ENCODE measurements at regions not wholly inside any gene's neighbourhood (a gene's known extent, or its start where the extent isn't known, plus 50 kb on each side); places are given as distances from the start of the nearest gene placed in this dataset.

DNA sequence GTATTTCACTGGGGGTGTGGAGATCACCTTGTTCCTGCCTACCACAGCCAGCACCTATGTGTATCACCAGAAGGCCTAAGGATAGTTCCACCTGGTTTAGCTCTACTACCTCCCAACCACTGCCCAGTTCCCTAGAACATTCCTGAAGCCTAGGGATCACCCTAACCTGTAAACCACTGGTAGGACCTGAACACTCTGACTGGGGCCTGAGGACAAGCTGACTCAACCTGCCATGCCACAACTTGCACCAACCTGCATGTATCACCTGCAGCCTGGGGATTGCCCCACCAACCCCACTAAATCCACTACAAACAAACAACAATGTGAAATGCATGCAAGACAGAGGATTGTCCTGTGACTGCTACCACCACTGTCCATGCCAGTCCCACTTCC lies 128.1 kb downstream of the KIF2B start:
- TF ChIP-seq, protein P1, sequence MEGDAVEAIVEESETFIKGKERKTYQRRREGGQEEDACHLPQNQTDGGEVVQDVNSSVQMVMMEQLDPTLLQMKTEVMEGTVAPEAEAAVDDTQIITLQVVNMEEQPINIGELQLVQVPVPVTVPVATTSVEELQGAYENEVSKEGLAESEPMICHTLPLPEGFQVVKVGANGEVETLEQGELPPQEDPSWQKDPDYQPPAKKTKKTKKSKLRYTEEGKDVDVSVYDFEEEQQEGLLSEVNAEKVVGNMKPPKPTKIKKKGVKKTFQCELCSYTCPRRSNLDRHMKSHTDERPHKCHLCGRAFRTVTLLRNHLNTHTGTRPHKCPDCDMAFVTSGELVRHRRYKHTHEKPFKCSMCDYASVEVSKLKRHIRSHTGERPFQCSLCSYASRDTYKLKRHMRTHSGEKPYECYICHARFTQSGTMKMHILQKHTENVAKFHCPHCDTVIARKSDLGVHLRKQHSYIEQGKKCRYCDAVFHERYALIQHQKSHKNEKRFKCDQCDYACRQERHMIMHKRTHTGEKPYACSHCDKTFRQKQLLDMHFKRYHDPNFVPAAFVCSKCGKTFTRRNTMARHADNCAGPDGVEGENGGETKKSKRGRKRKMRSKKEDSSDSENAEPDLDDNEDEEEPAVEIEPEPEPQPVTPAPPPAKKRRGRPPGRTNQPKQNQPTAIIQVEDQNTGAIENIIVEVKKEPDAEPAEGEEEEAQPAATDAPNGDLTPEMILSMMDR (IDR thresholded peaks at IDR 0.05) = no peak
- TF ChIP-seq POLR2A (IDR thresholded peaks at IDR 0.05) = no peak
